RWPE2 (cell line): ENCODE measurements at regions not wholly inside any gene's neighbourhood (a gene's known extent, or its start where the extent isn't known, plus 50 kb on each side); places are given as distances from the start of the nearest gene placed in this dataset.

Experiments used
- ATAC-seq: fragments of 200-7000 bp; cut with Tn5 transposase; 3 replicates; pipeline ENCODE4 v1.9.1; 2021; ENCODE audit warnings: low read depth
- DNase-seq: peaks from one replicate; pipeline ENCODE4 v3.0.0-alpha.2; 2020; ENCODE audit warnings: low spot score
- H3K27ac ChIP-seq: fragments of 450-650 bp; 2 replicates; pipeline ENCODE4 v1.5.1; 2017; ENCODE audit warnings: mild to moderate bottlenecking; ENCODE audit not compliant: poor library complexity, severe bottlenecking
- H3K27me3 ChIP-seq: fragments of 250-450 bp; sonication (Bioruptor Pico); 2 replicates; pipeline ENCODE4 v1.5.1; 2021; ENCODE audit warnings: mild to moderate bottlenecking, moderate library complexity; ENCODE audit not compliant: insufficient read depth, poor library complexity, severe bottlenecking
- H3K36me3 ChIP-seq: fragments of 250-450 bp; sonication (Bioruptor Pico); 2 replicates; pipeline ENCODE4 v1.5.1; 2020; ENCODE audit warnings: low read depth, mild to moderate bottlenecking, moderate library complexity
- H3K4me1 ChIP-seq: fragments of 250-450 bp; sonication (Bioruptor Pico); 2 replicates; pipeline ENCODE4 v1.5.1; 2021; ENCODE audit warnings: mild to moderate bottlenecking, moderate library complexity; ENCODE audit not compliant: insufficient read depth, poor library complexity, severe bottlenecking
- H3K4me3 ChIP-seq: fragments of 250-450 bp; sonication (Bioruptor Pico); 2 replicates; pipeline ENCODE4 v1.5.1; 2021; ENCODE audit warnings: mild to moderate bottlenecking, moderate library complexity; ENCODE audit not compliant: severe bottlenecking
- H3K9me3 ChIP-seq: fragments of 250-450 bp; sonication (Bioruptor Pico); 2 replicates; pipeline ENCODE4 v1.5.1; 2021; ENCODE audit warnings: mild to moderate bottlenecking, moderate library complexity; ENCODE audit not compliant: severe bottlenecking
- TF ChIP-seq, protein P1 (sequence below): fragments of 450-650 bp; IDR thresholded peaks from one replicate; pipeline ENCODE4 v1.5.1; 2017; ENCODE audit warnings: mild to moderate bottlenecking, moderate library complexity; ENCODE audit not compliant: poor library complexity, severe bottlenecking

- H3K27ac ChIP-seq = no peak overlapping the region
- no peak for DNase-seq
These were observed 50.7 kb upstream of the PNMA8B start for GRCh38 chr19:46546194-46546896.

DNA sequence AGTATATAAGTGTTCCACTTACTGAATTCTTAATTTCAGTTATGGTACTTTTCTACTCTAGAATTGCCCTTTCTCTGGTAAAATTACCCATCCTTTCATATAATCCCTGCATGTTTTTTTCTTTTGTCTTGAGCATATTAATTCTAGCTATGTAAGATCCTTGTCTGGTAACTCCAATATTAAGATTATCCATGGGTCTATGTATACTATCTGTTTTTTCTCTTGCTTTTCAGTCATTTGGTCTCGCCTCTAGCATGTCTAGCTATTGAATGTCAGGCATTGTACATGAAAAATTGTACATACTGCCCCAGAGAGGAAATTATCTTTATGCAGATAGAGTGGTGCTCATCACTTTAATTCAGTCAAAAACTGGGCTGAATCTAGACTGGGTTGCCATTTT lies 50.4 kb upstream of the CALM3 start:
- Histone ChIP-seq H3K27me3 (no peaks in the 10 kb centered on the region), H3K4me3 (no peak overlapping the region), H3K4me1 (no peaks in the 10 kb centered on the region), H3K9me3 (peaks cover 6% of the 10 kb centered on the region), H3K36me3 (no peaks in the 10 kb centered on the region), H3K27ac (no peak overlapping the region)
- TF ChIP-seq, protein P1, sequence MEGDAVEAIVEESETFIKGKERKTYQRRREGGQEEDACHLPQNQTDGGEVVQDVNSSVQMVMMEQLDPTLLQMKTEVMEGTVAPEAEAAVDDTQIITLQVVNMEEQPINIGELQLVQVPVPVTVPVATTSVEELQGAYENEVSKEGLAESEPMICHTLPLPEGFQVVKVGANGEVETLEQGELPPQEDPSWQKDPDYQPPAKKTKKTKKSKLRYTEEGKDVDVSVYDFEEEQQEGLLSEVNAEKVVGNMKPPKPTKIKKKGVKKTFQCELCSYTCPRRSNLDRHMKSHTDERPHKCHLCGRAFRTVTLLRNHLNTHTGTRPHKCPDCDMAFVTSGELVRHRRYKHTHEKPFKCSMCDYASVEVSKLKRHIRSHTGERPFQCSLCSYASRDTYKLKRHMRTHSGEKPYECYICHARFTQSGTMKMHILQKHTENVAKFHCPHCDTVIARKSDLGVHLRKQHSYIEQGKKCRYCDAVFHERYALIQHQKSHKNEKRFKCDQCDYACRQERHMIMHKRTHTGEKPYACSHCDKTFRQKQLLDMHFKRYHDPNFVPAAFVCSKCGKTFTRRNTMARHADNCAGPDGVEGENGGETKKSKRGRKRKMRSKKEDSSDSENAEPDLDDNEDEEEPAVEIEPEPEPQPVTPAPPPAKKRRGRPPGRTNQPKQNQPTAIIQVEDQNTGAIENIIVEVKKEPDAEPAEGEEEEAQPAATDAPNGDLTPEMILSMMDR = no peak
- DNase-seq (no peak), ATAC-seq (no peak)

More at GRCh38 chr19:46546194-46546896, 50.7 kb upstream of the PNMA8B start:
- peak; percentile 87 for ATAC-seq
- Histone ChIP-seq H3K4me1 (no peaks in the 10 kb centered on the region), H3K36me3 (no peaks in the 10 kb centered on the region), H3K27me3 (no peaks in the 10 kb centered on the region), H3K9me3 (peaks cover 6% of the 10 kb centered on the region), H3K4me3 (no peak overlapping the region)
- TF ChIP-seq, protein P1 = no peak

- TF ChIP-seq, protein P1 = no peak
These were observed 50.0 kb upstream of the CALM3 start for GRCh38 chr19:46551164-46551563.

More at GRCh38 chr19:46551164-46551563, 50.0 kb upstream of the CALM3 start:
- H3K9me3 ChIP-seq = peaks cover 6% of the 10 kb centered on the region
- no peak overlapping the region for H3K27ac ChIP-seq
- no peaks in the 10 kb centered on the region for H3K27me3 ChIP-seq
- no peaks in the 10 kb centered on the region for H3K4me1 ChIP-seq
- ATAC-seq (no peak), DNase-seq (no peak)
- no peak overlapping the region for H3K4me3 ChIP-seq
- no peaks in the 10 kb centered on the region for H3K36me3 ChIP-seq
